Dedifferentiated amniotic fluid mesenchymal stem cell (primary cell): ENCODE measurements at regions not wholly inside any gene's neighbourhood (a gene's known extent, or its start where the extent isn't known, plus 50 kb on each side); places are given as distances from the start of the nearest gene placed in this dataset.

Source experiments
- DNase-seq: peaks from one replicate; pipeline ENCODE4 v3.0.0-alpha.2; 2016; ENCODE audit errors: extremely low spot score

- no peak for DNase-seq
Measured at GRCh38 chr13:22176968-22177520, 506.2 kb downstream of the FGF9 start.

DNA sequence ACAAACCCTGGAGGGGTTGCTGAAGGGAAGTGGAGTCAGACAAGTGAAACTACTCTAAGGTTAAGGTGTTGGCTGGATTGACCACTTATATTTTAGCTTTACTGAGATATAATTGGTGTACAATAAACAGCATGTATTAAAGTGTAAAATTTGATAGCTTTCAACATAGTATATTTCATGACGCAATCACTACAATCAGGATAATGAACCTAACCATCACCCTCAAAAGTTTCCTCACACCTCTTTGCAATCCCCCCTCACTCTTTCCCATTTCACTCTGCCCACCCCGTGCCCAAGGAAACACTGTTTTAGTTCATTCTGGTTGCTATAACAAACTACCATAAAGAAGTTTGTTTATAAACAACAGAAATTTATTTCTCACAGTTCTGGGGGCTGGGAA lies 508.0 kb downstream of the FGF9 start:
- DNase-seq: no peak

GRCh38 chr13:22187329-22187728 lies 516.5 kb downstream of the FGF9 start:
- no peak for DNase-seq

DNA sequence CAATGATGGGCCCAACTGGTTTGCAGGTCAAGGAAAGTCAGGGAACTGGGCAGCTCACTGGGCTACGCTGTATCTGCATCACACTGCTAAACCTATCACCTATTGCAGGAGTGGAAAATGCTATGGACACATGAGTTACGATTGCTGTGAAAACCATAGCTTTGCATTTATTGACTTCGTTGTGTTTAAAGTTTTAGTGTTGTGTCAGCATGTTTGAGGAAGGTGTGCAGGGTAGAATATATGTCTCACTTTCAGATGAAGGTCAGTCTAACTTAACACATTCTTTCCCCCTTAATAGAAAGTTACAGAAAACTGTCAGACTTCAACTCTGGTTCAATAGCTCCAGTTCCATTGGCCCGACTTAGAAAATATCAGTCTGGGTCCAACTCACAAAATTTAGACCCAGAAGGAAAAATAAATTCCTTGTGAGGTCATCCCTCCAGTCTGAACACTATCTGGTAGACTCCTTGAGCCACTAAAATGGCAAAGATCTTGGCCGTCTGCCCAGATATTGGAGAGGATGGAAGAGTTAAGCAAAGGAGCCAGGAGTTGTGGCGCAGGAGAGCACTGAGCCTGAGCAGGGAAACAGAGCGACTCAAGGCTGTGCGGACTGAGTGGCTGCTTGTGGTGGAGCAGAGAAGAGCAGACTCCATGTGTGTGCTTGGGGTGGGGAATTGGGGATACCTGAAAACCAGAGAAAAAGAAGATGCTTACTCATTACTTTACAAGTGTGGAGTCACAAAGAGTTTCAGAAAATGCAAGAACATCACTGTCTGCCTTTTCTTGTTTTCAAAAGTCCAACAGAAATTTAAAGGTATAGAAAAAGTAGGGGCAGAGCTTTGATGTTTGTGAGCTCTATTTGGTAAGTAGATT lies 518.5 kb downstream of the FGF9 start:
- DNase-seq: no peak

DNA sequence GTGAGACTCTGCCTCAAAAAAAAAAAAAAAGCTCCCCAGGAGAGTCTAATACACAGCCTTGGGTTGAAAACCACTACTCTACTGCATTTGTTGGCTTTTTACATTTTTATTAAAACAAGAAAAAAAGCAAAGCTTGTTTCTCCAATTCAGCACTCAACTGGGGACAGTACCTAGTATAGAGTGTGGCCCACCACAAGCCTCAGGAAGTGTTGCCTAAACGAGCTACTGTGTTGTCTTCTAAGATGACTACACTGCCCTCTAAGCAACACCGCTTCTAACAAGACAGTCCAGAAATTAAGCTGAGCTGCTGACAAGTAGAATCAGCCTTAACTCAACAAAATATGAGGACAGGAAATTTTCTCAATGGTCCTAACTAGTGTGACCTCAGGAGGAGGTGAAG lies 522.2 kb downstream of the FGF9 start:
- no peak for DNase-seq

- no peak for DNase-seq
Measured at GRCh38 chr13:22194106-22194805, 523.4 kb downstream of the FGF9 start.

DNA sequence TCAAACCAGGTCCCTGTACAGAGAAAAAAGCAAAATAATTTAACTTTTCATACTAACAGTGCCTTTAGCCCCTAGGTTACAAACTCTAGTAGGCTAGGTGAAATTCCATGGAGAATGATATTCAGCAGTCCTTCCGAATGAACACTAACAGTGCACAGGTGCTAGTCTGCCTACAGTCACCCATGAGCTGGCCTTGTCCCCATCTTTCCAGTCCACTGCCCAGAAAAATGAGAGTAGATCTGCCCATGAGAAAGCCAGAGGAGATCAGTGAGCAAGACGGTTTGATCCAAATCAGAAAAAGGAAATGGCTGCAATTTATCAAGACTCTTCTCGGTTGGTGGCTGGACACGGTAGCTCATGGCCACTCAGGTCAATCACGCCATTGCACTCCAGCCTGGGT lies 524.9 kb downstream of the FGF9 start:
- DNase-seq: no peak

GRCh38 chr13:22196777-22197176 lies 525.9 kb downstream of the FGF9 start:
- no peak for DNase-seq

DNA sequence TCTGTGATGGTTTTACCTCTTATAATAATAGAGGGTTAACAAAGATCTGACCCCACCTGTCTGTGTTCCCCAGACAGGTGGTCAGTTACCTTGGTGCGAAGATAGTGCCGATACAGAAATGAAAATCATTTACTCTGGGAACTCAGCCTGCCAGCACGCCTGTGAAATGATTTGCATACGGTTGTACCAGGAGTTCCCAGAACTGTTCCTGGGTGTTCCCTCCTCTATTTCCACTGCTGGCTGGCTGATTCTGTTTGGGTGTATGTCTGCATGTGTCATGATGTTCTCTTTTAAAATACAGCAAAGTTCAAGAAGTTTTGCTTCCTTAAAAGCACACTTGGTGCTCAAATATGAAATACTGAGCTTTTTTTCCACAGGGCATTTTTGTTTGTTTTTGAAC lies 527.1 kb downstream of the FGF9 start:
- DNase-seq: no peak

DNA sequence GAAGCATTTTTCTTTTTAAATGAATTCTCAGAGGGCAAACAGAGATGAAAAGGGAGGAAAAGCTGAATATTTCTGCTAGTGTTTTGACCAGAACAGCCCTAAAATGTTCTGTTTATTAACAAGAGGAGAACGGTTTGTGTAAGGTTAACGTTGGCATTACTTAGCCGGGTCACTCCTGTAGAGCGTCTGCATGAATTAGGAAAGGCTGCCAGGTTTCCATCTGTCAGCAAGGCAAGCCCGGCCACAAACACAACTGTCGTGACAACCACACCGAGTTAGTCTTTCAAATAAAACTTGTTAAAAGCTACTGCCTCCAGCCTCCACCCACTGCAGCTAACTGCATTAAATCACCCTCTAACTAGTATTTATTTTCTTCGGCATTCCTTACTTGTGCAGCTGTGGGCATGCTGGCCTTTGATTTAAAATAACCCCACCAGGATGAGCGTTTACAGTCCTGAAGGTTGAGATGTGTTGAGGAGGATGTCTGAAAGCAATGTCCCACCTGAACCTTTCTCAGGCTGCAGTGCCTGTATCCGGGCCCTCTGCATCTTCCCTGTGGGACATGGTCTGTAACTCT lies 527.9 kb downstream of the FGF9 start:
- no peak for DNase-seq

GRCh38 chr13:22200440-22200839 lies 529.6 kb downstream of the FGF9 start:
- DNase-seq: no peak

- DNase-seq: no peak
Measured at GRCh38 chr13:22201375-22201925, 530.6 kb downstream of the FGF9 start.

GRCh38 chr13:22210134-22210930 lies 539.5 kb downstream of the FGF9 start:
- DNase-seq: no peak

DNA sequence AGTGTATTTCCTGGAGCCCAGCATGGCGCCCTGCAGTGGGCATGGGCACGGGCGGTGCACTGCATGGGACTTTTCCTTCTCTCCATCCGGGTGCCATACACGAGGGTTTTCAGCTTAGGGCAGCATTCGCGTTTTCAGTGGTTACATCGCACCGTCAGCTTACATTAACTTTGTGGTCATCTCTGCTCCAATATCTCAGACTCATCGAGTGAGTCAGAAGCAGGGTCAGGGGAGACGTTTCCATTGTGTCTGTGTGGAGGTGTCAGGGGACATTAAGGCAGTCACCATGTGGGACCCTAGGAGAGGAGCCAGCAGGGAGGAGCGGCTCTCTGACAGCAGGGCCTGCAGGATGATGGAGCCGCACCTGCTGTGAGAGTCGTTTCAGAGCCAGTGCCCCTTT lies 541.0 kb downstream of the FGF9 start:
- DNase-seq: no peak

DNA sequence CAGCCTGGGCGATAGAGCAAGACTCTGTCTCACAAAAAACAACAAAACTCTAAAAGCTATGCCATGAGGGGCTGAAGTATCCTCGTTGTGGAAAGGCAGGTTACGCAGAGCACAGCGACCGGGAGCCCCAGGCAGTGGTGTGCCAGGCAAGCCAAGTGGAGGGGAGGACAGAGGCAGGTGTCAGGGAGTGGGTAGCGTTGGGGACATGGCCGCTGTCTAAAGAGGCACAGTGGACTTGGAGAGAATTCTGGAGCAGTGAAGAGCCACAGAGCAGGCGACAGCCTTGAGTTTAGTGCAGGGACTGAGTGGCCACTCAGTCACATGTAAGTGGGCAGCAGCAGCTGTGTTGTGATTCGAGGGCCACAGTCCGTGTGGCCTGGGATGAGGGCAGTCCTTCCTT lies 541.7 kb downstream of the FGF9 start:
- DNase-seq: no peak

DNA sequence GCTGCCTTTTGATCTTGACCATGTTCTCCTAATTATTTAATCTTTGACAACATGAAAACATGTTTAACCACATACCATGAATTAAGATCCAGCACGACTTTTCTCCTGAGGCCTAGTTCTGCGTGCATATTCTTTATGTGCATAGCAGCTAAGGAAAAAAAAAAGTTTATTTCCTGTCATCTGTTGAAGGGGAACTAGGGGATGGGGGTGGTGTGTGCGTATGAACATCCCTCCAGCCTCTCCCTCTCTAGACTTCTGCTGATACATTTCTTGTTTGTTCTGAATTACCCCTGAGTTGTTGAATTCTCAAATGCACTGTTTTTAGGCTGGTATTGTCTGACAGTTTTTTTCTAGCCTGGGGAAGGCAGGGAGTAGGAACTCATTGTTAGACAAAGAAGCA lies 543.3 kb downstream of the FGF9 start:
- no peak for DNase-seq

- no peak for DNase-seq
Measured at GRCh38 chr13:22218797-22219196, 547.9 kb downstream of the FGF9 start.

DNA sequence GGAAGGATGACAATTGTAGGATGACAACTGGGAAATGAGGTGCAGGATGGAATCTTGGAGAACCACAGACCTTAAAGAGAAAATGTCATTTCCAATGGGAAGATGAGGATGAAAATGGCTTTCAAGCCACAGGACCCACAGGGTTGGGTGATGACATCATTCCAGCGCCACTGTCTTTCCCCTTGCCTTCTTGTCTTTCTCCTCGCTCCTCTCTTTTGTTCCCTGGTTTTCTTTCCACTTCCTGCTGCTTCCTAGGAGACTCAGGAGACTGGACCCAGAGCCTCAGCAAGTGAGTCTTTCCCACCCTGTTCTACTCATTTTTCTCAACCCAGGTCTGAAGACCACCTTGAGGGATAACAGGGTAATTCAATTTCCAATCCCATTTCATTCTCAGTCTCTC lies 548.8 kb downstream of the FGF9 start:
- DNase-seq: no peak

DNA sequence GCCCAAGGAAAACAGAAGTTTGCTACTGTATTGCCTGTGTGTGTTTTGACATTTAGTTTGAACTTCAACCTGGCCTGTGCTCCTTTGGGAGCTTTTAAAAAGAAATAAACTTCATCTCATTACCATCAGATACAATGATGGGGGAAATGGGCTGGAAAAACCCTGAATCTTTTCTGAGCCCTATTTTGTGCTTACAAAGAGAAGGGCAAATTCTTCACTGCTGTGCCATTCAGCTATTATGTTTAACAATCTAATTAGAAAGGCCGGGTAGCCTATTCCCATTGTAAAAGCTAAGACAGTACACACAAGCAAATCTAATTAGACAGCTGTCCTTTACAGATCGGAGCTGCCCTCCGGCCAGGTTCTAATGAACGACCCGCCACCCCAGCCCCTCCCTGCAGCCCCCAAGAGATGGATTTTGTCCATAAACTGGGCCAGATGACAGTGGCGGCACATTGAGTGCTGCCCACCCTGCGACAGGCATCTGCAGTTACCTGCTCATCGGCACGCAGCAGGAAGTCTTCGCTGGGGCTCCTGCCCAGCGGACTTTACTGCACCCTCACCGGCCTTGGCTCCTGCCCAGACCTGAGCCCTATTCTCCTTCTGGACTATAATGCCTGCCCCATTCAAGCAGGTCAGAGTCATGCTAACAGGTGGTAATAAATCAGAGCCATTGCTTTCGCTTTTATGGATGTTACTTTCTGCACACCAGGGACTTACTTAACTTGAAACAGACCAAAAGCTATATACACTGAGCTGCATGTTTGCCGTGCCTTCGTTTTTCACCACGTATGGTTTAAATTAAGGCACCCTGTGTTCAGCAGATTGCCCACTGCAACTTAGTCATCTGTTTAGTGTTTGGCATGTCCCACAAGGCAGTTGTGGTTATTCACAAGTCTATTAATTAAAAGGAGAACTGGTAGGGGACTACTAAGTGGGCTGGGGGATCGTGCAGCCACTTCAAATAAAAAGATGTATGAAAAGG lies 549.6 kb downstream of the FGF9 start:
- DNase-seq: no peak

- no peak for DNase-seq
Measured at GRCh38 chr13:22223411-22223810, 552.5 kb downstream of the FGF9 start.
